ENCODE measurements at regions not wholly inside any gene's neighbourhood (a gene's known extent, or its start where the extent isn't known, plus 50 kb on each side); places are given as distances from the start of the nearest gene placed in this dataset.

GRCh38 chr13:44015811-44016210 is 136.1 kb downstream of the LACC1 start:
- TF ChIP-seq POLR2A (IDR thresholded peaks at IDR 0.05) (no peak), CTCF (IDR thresholded peaks at IDR 0.05) (no peak), POLR2AphosphoS5 (IDR thresholded peaks at IDR 0.05) (no peak)
